WTC11 (cell line): ENCODE measurements at regions not wholly inside any gene's neighbourhood (a gene's known extent, or its start where the extent isn't known, plus 50 kb on each side); places are given as distances from the start of the nearest gene placed in this dataset.
A peak's percentile ranks its signal among the peaks of the same experiment; 100 is the strongest.

Source experiments
- ATAC-seq: fragments of 200-7000 bp; cut with Tn5 transposase; 2 replicates; pipeline ENCODE4 v1.10.0; 2021; ENCODE audit warnings: mild to moderate bottlenecking, moderate library complexity
- CTCF ChIA-PET: fragments of 300-600 bp; sonication (Branson Sonifier 250); formaldehyde crosslinking; loops from one replicate; lab custom pipeline; 2021; ENCODE audit warnings: antibody characterized with exemption; lab: Charles Lee
- POLR2A ChIA-PET: fragments of 350-600 bp; sonication (Branson Sonifier 250); formaldehyde crosslinking; loops from one replicate; lab custom pipeline; 2021; ENCODE audit warnings: antibody characterized with exemption; lab: Charles Lee
- DNase-seq: peaks from one replicate; pipeline ENCODE4 v3.0.0; 2021; ENCODE audit warnings: low spot score
- H3K27ac Mint-ChIP-seq: 2 replicates; pipeline ENCODE4 v1.8.0; 2021; ENCODE audit warnings: mixed read lengths
- H3K27me3 Mint-ChIP-seq: 2 replicates; pipeline ENCODE4 v1.8.0; 2021; ENCODE audit warnings: low read depth, mild to moderate bottlenecking, moderate library complexity, mixed read lengths
- H3K36me3 Mint-ChIP-seq: 2 replicates; pipeline ENCODE4 v1.8.0; 2021; ENCODE audit warnings: mixed read lengths
- H3K4me1 Mint-ChIP-seq: 2 replicates; pipeline ENCODE4 v1.8.0; 2022; ENCODE audit warnings: mixed read lengths
- H3K4me3 Mint-ChIP-seq: 2 replicates; pipeline ENCODE4 v1.8.0; 2021; ENCODE audit warnings: mild to moderate bottlenecking, moderate library complexity, mixed read lengths
- H3K9me3 Mint-ChIP-seq: 2 replicates; pipeline ENCODE4 v1.8.0; 2021; ENCODE audit warnings: mixed read lengths
- CREM ChIP-seq: sonication (generic); formaldehyde crosslinking; IDR thresholded peaks from 2 replicates; pipeline ENCODE4 v1.8.1; 2022; ENCODE audit warnings: mild to moderate bottlenecking, missing genetic modification reagents, moderate library complexity
- GRHL2 ChIP-seq: fragments of 250-450 bp; sonication (Bioruptor Pico); IDR thresholded peaks from 2 replicates; pipeline ENCODE4 v1.8.0; 2022; ENCODE audit warnings: mild to moderate bottlenecking, moderate library complexity; ENCODE audit not compliant: insufficient replicate concordance, severe bottlenecking
- GTF2I ChIP-seq: fragments of 250-450 bp; sonication (Bioruptor Pico); conservative IDR thresholded peaks from 2 replicates; pipeline ENCODE4 v1.4.0; 2021; ENCODE audit warnings: mild to moderate bottlenecking
- NR3C1 ChIP-seq: sonication (generic); formaldehyde crosslinking; conservative IDR thresholded peaks from 2 replicates; pipeline ENCODE4 v1.8.1; 2023; ENCODE audit warnings: low read depth, mild to moderate bottlenecking, missing genetic modification reagents
- ZBTB21 ChIP-seq: sonication (generic); formaldehyde crosslinking; IDR thresholded peaks from 2 replicates; pipeline ENCODE4 v1.8.1; 2023; ENCODE audit warnings: mild to moderate bottlenecking, missing genetic modification reagents, borderline replicate concordance
- TF ChIP-seq, protein P1 (sequence below): sonication (generic); formaldehyde crosslinking; IDR thresholded peaks from 2 replicates; pipeline ENCODE4 v1.8.1; 2022; ENCODE audit warnings: mild to moderate bottlenecking, moderate library complexity, missing genetic modification reagents
- TF ChIP-seq, protein P2 (sequence below): sonication (generic); formaldehyde crosslinking; IDR thresholded peaks from 2 replicates; pipeline ENCODE4 v1.8.0; 2023; ENCODE audit warnings: missing genetic modification reagents, mild to moderate bottlenecking, borderline replicate concordance
- TF ChIP-seq, protein P3 (sequence below): sonication (generic); formaldehyde crosslinking; IDR thresholded peaks from 2 replicates; pipeline ENCODE4 v1.8.0; 2023; ENCODE audit warnings: missing genetic modification reagents
- TF ChIP-seq, protein P4 (sequence below): fragments of 250-450 bp; sonication (Bioruptor Pico); conservative IDR thresholded peaks from 2 replicates; pipeline ENCODE4 v1.9.0; 2021; ENCODE audit warnings: mild to moderate bottlenecking
- TF ChIP-seq, protein P5 (sequence below): sonication (generic); formaldehyde crosslinking; IDR thresholded peaks from 2 replicates; pipeline ENCODE4 v1.8.1; 2023; ENCODE audit warnings: mild to moderate bottlenecking, missing genetic modification reagents, moderate library complexity
- TF ChIP-seq, protein P6 (sequence below): sonication (generic); formaldehyde crosslinking; IDR thresholded peaks from 2 replicates; pipeline ENCODE4 v1.8.0; 2022; ENCODE audit warnings: mild to moderate bottlenecking, missing genetic modification reagents
- TF ChIP-seq, protein P7 (sequence below): sonication (generic); formaldehyde crosslinking; conservative IDR thresholded peaks from 2 replicates; pipeline ENCODE4 v1.8.1; 2022; ENCODE audit warnings: mild to moderate bottlenecking, missing genetic modification reagents
- TF ChIP-seq, protein P8 (sequence below): sonication (generic); formaldehyde crosslinking; IDR thresholded peaks from 2 replicates; pipeline ENCODE4 v1.8.1; 2022; ENCODE audit warnings: missing genetic modification reagents, borderline replicate concordance
- TF ChIP-seq, protein P9 (sequence below): fragments of 250-450 bp; sonication (Bioruptor Pico); IDR thresholded peaks from 2 replicates; pipeline ENCODE4 v2.1.2; 2022; ENCODE audit warnings: mild to moderate bottlenecking, moderate library complexity
- TF ChIP-seq, protein P10 (sequence below): fragments of 200-600 bp; IDR thresholded peaks from 2 replicates; pipeline ENCODE4 v1.8.0; 2022; ENCODE audit warnings: antibody characterized with exemption

DNA sequence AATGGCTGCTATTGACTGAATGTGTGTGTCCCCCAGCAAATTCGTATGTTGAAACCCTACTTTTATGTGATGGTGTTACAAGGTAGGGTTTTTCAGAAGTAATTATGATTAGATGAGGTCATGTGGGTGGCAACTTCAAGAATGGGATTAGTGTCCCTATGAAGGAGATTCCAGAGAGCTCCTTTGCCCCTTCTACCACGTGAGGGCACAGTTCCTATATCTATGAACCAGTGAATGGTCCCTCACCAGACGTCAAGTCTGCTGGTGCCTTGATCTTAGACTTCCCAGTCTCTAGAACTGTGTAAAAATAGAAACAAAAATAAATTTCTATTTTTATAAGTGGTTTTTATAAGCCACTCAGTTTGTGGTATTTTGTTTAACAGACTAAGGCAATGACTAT lies 1137.6 kb upstream of the IGFBP7 start (continued):
- TF ChIP-seq, protein P1, sequence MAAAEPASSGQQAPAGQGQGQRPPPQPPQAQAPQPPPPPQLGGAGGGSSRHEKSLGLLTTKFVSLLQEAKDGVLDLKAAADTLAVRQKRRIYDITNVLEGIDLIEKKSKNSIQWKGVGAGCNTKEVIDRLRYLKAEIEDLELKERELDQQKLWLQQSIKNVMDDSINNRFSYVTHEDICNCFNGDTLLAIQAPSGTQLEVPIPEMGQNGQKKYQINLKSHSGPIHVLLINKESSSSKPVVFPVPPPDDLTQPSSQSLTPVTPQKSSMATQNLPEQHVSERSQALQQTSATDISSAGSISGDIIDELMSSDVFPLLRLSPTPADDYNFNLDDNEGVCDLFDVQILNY, result no peak
- TF ChIP-seq, protein P2, sequence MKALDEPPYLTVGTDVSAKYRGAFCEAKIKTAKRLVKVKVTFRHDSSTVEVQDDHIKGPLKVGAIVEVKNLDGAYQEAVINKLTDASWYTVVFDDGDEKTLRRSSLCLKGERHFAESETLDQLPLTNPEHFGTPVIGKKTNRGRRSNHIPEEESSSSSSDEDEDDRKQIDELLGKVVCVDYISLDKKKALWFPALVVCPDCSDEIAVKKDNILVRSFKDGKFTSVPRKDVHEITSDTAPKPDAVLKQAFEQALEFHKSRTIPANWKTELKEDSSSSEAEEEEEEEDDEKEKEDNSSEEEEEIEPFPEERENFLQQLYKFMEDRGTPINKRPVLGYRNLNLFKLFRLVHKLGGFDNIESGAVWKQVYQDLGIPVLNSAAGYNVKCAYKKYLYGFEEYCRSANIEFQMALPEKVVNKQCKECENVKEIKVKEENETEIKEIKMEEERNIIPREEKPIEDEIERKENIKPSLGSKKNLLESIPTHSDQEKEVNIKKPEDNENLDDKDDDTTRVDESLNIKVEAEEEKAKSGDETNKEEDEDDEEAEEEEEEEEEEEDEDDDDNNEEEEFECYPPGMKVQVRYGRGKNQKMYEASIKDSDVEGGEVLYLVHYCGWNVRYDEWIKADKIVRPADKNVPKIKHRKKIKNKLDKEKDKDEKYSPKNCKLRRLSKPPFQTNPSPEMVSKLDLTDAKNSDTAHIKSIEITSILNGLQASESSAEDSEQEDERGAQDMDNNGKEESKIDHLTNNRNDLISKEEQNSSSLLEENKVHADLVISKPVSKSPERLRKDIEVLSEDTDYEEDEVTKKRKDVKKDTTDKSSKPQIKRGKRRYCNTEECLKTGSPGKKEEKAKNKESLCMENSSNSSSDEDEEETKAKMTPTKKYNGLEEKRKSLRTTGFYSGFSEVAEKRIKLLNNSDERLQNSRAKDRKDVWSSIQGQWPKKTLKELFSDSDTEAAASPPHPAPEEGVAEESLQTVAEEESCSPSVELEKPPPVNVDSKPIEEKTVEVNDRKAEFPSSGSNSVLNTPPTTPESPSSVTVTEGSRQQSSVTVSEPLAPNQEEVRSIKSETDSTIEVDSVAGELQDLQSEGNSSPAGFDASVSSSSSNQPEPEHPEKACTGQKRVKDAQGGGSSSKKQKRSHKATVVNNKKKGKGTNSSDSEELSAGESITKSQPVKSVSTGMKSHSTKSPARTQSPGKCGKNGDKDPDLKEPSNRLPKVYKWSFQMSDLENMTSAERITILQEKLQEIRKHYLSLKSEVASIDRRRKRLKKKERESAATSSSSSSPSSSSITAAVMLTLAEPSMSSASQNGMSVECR, result no peak
- TF ChIP-seq, protein P3, sequence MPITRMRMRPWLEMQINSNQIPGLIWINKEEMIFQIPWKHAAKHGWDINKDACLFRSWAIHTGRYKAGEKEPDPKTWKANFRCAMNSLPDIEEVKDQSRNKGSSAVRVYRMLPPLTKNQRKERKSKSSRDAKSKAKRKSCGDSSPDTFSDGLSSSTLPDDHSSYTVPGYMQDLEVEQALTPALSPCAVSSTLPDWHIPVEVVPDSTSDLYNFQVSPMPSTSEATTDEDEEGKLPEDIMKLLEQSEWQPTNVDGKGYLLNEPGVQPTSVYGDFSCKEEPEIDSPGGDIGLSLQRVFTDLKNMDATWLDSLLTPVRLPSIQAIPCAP (CRISPR knock-in tag), result no peak
- TF ChIP-seq, protein P4, sequence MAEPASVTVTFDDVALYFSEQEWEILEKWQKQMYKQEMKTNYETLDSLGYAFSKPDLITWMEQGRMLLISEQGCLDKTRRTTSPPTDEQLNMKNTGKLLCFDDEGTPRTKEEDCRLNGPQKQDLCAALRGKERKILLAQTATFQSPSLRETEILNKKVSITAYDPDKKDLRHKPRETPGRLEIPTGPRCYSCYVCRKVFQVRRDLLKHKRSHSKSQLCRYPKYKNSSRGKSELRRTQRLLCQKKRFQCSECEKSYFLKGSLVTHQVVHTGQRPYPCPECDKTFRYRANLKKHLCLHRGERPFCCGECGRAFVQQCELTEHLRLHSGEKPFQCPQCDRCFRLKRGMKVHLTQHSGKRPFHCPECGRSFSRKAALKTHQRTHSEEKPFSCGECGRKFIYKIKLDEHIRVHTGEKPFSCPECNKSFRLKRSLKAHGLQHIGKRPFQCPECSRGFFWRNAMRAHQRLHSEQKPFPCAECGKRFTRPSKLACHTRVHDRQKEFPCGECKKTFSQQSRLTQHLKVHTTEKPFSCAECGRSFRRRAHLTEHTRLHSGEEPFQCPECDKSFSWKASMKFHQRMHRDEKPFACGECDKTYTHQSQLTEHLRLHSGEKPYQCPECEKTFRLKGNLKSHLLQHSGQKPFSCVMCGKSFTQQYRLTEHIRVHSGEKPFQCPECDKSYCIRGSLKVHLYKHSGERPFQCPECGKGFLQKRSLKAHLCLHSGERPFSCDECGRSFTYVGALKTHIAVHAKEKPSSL, result no peak

DNA sequence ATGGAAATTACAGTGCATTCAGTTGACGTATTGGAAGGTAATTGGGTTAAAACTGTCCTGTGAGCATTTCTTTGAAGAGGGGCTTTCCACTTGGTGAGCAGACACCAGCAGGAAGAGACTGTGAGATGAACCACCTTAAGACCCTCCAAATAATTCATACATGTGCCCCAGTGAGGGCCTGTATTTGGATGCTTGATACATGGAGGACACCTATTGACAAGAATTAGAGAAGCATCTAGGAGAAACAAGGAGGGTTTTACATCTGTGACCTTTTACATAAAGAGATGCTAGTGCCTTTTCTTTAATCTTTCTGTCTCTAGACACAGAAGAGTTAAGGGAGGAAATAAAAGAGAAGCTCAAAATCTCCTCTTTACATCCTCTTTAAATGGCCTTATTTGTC lies 1115.3 kb upstream of the IGFBP7 start:
- no peak for DNase-seq
- TF ChIP-seq, protein P5, sequence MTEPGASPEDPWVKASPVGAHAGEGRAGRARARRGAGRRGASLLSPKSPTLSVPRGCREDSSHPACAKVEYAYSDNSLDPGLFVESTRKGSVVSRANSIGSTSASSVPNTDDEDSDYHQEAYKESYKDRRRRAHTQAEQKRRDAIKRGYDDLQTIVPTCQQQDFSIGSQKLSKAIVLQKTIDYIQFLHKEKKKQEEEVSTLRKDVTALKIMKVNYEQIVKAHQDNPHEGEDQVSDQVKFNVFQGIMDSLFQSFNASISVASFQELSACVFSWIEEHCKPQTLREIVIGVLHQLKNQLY, result no peak
- TF ChIP-seq GTF2I (CRISPR knock-in tag) (no peak), NR3C1 (no peak), ZBTB21 (CRISPR knock-in tag) (no peak), GRHL2 (CRISPR knock-in tag) (no peak), CREM (CRISPR knock-in tag) (no peak)
- TF ChIP-seq, protein P6, sequence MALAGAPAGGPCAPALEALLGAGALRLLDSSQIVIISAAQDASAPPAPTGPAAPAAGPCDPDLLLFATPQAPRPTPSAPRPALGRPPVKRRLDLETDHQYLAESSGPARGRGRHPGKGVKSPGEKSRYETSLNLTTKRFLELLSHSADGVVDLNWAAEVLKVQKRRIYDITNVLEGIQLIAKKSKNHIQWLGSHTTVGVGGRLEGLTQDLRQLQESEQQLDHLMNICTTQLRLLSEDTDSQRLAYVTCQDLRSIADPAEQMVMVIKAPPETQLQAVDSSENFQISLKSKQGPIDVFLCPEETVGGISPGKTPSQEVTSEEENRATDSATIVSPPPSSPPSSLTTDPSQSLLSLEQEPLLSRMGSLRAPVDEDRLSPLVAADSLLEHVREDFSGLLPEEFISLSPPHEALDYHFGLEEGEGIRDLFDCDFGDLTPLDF (CRISPR knock-in tag), result no peak
- TF ChIP-seq, protein P7, sequence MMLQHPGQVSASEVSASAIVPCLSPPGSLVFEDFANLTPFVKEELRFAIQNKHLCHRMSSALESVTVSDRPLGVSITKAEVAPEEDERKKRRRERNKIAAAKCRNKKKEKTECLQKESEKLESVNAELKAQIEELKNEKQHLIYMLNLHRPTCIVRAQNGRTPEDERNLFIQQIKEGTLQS (CRISPR knock-in tag), result no peak
- no peaks in the 10 kb centered on the region for H3K36me3 Mint-ChIP-seq
- ChIA-PET POLR2A (no interaction called here), CTCF (interaction anchor here (1.0 kb wide), 1 partner anchor 11 kb away, joined by 3 read pairs; no protein-coding TSS in a partner anchor)
- H3K9me3 Mint-ChIP-seq, result peaks cover 6% of the 10 kb centered on the region; the same call in 1 of the 2 replicates
- H3K27me3 Mint-ChIP-seq, result no peaks in the 10 kb centered on the region
- H3K27ac Mint-ChIP-seq, result no peak overlapping the region
- no peak overlapping the region for H3K4me3 Mint-ChIP-seq
- H3K4me1 Mint-ChIP-seq, result no peaks in the 10 kb centered on the region
- peak; percentile 52; the same call in 1 of the 2 replicates for ATAC-seq

DNA sequence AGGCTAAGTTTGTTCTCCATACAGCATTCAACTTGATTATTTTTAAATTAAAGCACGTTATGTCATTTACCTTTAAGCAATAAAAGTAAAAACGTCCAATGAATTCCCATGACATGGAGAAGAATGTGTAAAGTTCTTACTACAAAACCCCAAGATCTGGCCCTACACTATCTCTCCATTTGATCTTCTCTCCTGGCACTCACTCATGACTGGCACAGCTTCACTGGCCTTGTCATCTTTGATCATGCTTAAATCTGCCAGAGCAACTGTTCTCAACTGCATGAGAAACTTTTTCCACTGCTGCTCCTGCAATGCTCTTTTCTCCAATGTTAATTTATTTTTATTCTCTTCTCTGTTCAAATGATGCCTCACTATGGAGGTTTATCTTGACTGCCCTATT lies 1109.0 kb upstream of the IGFBP7 start:
- no peak overlapping the region for H3K27ac Mint-ChIP-seq
- no peak for ATAC-seq
- CTCF ChIA-PET, result no interaction called here
- H3K36me3 Mint-ChIP-seq, result no peaks in the 10 kb centered on the region
- DNase-seq, result no peak
- no peaks in the 10 kb centered on the region for H3K27me3 Mint-ChIP-seq
- no peak overlapping the region for H3K4me3 Mint-ChIP-seq
- peaks cover 24% of the 10 kb centered on the region for H3K4me1 Mint-ChIP-seq
- POLR2A ChIA-PET, result no interaction called here
- peaks cover 8% of the 10 kb centered on the region; the same call in 1 of the 2 replicates for H3K9me3 Mint-ChIP-seq
- TF ChIP-seq CREM (CRISPR knock-in tag), result no peak
- TF ChIP-seq, protein P8, sequence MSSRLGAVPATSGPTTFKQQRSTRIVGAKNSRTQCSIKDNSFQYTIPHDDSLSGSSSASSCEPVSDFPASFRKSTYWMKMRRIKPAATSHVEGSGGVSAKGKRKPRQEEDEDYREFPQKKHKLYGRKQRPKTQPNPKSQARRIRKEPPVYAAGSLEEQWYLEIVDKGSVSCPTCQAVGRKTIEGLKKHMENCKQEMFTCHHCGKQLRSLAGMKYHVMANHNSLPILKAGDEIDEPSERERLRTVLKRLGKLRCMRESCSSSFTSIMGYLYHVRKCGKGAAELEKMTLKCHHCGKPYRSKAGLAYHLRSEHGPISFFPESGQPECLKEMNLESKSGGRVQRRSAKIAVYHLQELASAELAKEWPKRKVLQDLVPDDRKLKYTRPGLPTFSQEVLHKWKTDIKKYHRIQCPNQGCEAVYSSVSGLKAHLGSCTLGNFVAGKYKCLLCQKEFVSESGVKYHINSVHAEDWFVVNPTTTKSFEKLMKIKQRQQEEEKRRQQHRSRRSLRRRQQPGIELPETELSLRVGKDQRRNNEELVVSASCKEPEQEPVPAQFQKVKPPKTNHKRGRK (CRISPR knock-in tag), result no peak
- TF ChIP-seq, protein P9, sequence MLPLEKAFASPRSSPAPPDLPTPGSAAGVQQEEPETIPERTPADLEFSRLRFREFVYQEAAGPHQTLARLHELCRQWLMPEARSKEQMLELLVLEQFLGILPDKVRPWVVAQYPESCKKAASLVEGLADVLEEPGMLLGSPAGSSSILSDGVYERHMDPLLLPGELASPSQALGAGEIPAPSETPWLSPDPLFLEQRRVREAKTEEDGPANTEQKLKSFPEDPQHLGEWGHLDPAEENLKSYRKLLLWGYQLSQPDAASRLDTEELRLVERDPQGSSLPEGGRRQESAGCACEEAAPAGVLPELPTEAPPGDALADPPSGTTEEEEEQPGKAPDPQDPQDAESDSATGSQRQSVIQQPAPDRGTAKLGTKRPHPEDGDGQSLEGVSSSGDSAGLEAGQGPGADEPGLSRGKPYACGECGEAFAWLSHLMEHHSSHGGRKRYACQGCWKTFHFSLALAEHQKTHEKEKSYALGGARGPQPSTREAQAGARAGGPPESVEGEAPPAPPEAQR (CRISPR knock-in tag), result no peak
- TF ChIP-seq, protein P10, sequence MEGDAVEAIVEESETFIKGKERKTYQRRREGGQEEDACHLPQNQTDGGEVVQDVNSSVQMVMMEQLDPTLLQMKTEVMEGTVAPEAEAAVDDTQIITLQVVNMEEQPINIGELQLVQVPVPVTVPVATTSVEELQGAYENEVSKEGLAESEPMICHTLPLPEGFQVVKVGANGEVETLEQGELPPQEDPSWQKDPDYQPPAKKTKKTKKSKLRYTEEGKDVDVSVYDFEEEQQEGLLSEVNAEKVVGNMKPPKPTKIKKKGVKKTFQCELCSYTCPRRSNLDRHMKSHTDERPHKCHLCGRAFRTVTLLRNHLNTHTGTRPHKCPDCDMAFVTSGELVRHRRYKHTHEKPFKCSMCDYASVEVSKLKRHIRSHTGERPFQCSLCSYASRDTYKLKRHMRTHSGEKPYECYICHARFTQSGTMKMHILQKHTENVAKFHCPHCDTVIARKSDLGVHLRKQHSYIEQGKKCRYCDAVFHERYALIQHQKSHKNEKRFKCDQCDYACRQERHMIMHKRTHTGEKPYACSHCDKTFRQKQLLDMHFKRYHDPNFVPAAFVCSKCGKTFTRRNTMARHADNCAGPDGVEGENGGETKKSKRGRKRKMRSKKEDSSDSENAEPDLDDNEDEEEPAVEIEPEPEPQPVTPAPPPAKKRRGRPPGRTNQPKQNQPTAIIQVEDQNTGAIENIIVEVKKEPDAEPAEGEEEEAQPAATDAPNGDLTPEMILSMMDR, result no peak
